HG03432 (cell line): ENCODE measurements at regions not wholly inside any gene's neighbourhood (a gene's known extent, or its start where the extent isn't known, plus 50 kb on each side); places are given as distances from the start of the nearest gene placed in this dataset.

Experiments used
- ATAC-seq: cut with Tn5 transposase; IDR thresholded peaks from one replicate; pipeline ENCODE4 v1.9.1; 2021; ENCODE audit warnings: mild to moderate bottlenecking, moderate library complexity; ENCODE audit not compliant: unreplicated experiment

- ATAC-seq = no peak
These were observed 396.4 kb upstream of the BOD1L1 start for GRCh38 chr4:14023896-14024295.

DNA sequence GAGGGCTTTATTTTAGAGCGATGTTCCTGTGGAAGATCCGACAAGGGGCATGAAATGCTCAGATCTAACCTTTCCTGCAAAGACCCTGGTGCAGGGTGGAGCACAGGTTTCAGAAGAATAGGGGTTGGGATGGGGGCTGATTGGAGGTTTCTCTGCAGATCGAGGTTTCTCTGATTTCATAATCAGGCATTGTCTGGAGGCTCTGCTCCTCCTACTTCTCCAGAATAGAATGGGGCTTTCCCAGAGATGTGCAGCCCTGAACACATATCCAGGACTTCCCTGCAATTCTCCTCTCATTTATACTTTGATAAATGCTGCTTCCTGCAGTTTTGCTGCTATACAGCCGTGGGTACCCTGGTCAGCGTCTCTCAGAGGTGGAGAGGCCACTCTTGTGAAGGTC, 397.6 kb upstream of the BOD1L1 start:
- ATAC-seq = no peak

GRCh38 chr4:14025891-14026290, 398.4 kb upstream of the BOD1L1 start:
- ATAC-seq = no peak

DNA sequence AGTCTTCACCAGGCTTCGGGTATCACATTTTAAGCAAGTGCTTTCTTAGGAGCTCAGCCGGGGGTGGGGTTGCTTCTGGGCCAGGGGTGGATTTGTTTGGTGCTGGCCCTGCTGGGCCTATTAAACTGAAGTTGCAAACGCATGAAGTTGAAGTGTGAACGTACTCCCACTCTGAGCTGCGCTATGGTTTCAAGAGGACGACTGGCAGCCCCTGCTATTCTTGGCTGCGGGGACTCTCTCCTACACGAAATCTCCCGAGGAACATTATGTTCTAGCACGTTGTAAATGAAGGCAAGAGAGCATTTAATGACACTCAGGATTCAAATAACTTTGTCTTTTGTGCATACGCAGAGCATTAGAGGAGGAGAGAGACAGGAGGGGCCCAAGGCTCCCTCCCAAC, 401.3 kb upstream of the BOD1L1 start:
- no peak for ATAC-seq

- ATAC-seq = no peak
These were observed 407.6 kb upstream of the BOD1L1 start for GRCh38 chr4:14035076-14035475.

- ATAC-seq = no peak
These were observed 415.7 kb upstream of the BOD1L1 start for GRCh38 chr4:14043203-14043602.

DNA sequence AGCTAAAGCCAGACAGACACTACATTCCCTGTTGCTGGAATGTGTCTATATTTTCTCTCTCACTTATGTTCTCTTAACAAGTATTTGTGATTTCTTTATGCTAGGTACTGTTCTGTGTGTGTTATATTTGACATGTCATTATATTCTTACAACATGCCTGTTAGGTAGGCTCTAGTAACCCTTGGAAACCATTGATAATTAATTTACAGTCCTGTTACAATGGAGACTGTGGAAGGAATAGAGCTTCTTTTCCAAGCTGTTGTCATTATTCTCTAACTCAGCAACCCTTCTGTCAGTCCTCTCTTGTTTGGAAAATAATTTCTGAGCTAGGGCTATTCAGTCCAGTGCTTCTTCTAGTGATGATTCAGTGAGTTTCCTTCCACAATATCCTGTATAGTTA, 419.1 kb upstream of the BOD1L1 start:
- no peak for ATAC-seq

DNA sequence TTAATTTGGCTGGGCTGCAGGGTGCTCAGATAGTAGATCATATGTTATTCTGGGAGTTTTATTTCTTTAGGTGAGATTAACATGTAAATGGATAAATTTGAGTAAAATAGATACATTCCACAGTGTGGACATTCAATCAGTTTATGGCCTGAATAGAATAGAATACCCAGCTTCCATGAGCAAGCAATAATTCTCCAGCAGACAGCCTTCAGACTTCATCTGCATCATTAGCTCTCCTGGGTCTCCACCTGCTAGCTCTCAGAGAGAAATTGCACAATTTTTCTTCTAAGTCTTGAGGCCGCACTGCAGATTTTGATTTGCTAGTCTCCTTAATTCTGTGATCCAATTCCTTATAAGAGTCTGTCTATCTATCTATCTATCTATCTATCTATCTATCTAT, 420.3 kb upstream of the BOD1L1 start:
- no peak for ATAC-seq

- no peak for ATAC-seq
These were observed 422.4 kb upstream of the BOD1L1 start for GRCh38 chr4:14049946-14050345.

DNA sequence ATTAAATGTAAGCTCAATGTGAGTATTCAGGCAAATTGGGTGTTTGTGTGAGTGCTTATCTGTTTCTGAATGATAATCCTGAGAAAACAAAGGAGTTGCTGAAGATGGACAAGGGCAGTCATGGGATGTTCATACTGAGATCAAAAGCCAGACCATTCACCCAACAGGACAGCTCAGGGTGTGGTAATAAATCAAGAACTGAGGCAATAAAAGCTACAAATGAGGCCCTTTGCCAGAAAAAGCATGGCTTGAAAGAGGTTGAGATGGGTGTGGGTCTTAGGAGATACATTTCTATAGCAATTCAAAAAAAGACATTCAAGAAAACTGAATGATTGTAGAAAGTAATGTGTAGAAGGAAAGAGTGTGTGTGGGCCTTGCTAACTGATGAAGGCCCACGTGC, 425.8 kb upstream of the BOD1L1 start:
- no peak for ATAC-seq

- no peak for ATAC-seq
These were observed 426.9 kb upstream of the BOD1L1 start for GRCh38 chr4:14054391-14054790.

GRCh38 chr4:14059006-14059405, 431.5 kb upstream of the BOD1L1 start:
- no peak for ATAC-seq

DNA sequence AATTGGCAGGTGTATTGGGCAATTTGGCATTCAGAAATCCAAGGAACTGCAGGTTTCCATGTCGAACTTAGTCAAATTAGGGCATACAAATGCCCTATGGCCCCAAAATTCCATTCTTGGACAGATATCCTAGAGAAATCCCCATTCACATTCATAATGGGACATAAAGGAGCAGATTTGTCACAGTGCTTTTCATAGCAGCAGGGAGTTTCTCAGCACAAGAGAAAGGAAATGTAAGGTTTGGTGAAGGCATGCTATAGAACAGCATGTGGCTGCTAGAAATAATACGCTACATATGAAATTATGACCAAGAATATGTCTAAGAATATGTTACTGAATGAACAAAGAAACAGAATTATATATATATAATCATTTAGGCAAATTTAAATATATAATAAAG, 437.5 kb upstream of the BOD1L1 start:
- no peak for ATAC-seq

- ATAC-seq = no peak
These were observed 437.9 kb upstream of the BOD1L1 start for GRCh38 chr4:14065406-14065805.

DNA sequence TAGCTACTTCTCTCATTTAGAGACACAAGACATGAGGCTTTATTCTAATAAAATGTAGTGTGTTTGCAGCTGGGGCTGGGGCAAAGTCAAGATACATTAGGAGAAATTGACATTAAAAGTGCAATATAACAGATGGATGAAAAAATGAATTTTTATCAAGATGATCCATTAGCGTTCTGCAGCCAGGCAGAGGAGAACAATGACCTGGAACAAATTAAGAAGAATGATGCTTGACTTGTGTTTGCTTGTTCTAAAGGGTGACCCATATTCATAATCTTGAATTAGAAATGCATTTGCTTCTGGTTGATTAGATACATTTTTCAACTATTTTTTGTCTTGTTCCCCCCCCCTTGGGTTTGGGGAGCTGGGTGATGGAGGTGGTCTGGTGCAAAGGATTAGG, 439.5 kb upstream of the BOD1L1 start:
- ATAC-seq = no peak

GRCh38 chr4:14069886-14070285, 442.4 kb upstream of the BOD1L1 start:
- ATAC-seq = no peak

DNA sequence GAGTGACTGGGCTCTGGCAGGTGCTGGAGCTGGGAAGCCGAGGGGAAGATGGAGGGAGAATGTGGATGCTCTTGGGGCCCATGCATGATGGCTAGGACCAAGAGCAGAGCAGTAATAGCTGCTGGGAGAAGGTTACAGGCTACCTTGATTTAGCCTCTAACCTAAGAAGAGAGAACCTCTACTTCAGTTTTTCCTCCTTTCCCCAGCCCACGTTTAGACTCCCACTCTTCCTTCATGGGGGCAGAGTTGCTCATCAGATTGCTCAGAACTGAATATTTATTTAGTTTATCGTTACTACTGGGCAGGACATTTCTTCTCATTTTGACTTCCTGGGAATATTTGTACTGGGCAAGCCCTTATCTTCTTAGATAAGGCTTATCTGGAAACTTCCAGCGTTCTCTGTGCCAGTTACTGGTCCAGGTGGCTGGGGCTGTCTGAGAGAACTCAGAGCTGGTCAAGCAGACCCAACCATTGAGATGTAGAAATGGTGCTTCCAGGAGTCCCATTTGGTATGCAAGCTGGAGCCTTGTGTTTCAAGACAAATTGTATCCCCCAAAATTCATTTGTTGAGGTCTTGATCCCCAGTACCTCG, 442.9 kb upstream of the BOD1L1 start:
- ATAC-seq = no peak

DNA sequence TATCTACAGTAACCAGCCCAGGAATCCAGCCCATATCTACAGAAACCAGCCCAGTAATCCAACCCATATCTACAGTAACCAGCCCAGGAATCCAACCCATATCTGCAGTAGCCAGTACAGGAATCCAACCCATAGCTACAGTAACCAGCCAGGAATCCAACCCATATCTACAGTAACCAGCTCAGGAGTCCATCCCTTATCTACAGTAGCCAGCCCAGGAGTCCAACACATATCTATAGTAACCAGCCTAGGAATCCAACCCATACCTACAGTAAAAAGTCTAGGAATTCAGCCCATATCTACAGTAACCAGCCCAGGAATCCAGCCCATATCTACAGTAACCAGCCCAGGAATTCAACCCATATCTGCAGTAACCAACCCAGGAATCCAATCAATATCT, 445.0 kb upstream of the BOD1L1 start:
- ATAC-seq = no peak

DNA sequence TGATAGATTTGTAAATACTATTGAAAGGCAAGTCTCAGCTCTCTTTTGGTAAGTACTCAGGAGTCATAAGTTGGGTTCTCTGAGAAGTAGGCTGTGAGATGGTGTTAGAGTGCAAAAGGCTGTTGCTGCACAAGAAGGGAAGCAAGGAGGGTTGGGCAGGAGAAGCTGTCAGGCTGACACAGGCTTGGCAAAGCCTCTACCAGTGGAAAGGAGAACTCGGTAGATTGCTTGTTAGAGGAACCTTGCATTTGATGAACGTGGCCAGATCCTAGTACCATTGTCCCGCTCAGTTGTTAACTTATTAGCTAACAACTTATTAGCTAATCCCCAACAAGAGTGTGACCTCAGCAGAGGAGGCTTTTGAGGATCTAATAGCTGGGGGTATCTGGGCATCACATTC, 449.3 kb upstream of the BOD1L1 start:
- no peak for ATAC-seq

- no peak for ATAC-seq
These were observed 450.8 kb upstream of the BOD1L1 start for GRCh38 chr4:14078326-14078725.

- ATAC-seq = no peak
These were observed 452.1 kb upstream of the BOD1L1 start for GRCh38 chr4:14079601-14080000.

- no peak for ATAC-seq
These were observed 455.6 kb upstream of the BOD1L1 start for GRCh38 chr4:14083150-14083549.

- no peak for ATAC-seq
These were observed 457.1 kb upstream of the BOD1L1 start for GRCh38 chr4:14084598-14084997.

DNA sequence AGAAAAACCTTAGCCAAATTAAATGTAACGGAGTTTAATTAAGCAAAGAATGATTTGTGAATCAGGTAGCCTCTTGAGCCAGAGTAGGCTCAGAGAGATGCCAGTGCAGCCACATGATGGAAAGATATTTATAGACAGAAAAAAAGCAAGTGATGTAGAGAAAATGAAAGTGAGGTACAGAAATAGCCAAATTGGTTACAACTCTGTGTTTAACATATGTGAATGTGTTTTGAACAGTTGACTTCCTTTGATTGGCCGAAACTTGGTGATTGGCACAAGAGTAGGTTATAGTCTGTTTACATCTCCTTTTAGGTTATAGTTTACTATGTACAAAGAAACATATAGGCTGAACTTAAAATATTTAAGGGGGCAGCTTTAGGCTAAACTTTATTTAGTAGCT, 459.9 kb upstream of the BOD1L1 start:
- peak; percentile 91 for ATAC-seq
